DND-41 (cell line): ENCODE measurements at regions not wholly inside any gene's neighbourhood (a gene's known extent, or its start where the extent isn't known, plus 50 kb on each side); places are given as distances from the start of the nearest gene placed in this dataset.

ENCODE experiments used
- ATAC-seq: fragments of 200-7000 bp; cut with Tn5 transposase; 3 replicates; pipeline ENCODE4 v1.9.1; 2021; ENCODE audit warnings: low read depth; ENCODE audit not compliant: insufficient read depth
- DNase-seq: peaks from one replicate; pipeline ENCODE4 v3.0.0-alpha.2; 2020
- H2AFZ ChIP-seq: 2 replicates; pipeline ENCODE4 v1.6.0; 2012; ENCODE audit warnings: low read depth, low read length
- H3K27ac ChIP-seq: 2 replicates; pipeline ENCODE4 v1.5.1; 2012; ENCODE audit warnings: low read length, inconsistent platforms
- H3K27me3 ChIP-seq: fragments of 200-600 bp; sonication (generic); 2 replicates; pipeline ENCODE4 v1.6.0; 2012; ENCODE audit warnings: low read length, mild to moderate bottlenecking, inconsistent platforms; ENCODE audit not compliant: insufficient read depth, poor library complexity
- H3K36me3 ChIP-seq: 2 replicates; pipeline ENCODE4 v1.5.1; 2012; ENCODE audit warnings: low read length, inconsistent platforms; ENCODE audit not compliant: insufficient read depth
- H3K4me1 ChIP-seq: 2 replicates; pipeline ENCODE4 v1.5.1; 2012; ENCODE audit warnings: mild to moderate bottlenecking, low read length; ENCODE audit not compliant: insufficient read depth
- H3K4me2 ChIP-seq: 2 replicates; pipeline ENCODE4 v1.6.0; 2012; ENCODE audit warnings: mild to moderate bottlenecking, moderate library complexity, low read length, inconsistent platforms; ENCODE audit not compliant: insufficient read depth
- H3K4me3 ChIP-seq, 2 experiments: fragments of 200-600 bp in 1 of 2; shearing (Covaris generic) in 1 of 2; 2 replicates each; pipeline ENCODE4 v1.5.1; 2012 to 2016; ENCODE audit warnings: inconsistent platforms in 2 of 2, low read length in 2 of 2, mild to moderate bottlenecking in 2 of 2, low read depth in 1 of 2, moderate library complexity in 1 of 2
- H3K79me2 ChIP-seq: 2 replicates; pipeline ENCODE4 v1.6.0; 2012; ENCODE audit warnings: low read length, inconsistent platforms; ENCODE audit not compliant: insufficient read depth
- H3K9ac ChIP-seq: 2 replicates; pipeline ENCODE4 v1.6.0; 2012; ENCODE audit warnings: low read depth, mild to moderate bottlenecking, inconsistent platforms, low read length, moderate library complexity
- H3K9me3 ChIP-seq: 2 replicates; pipeline ENCODE4 v1.5.1; 2012; ENCODE audit warnings: low read length, moderate library complexity, mild to moderate bottlenecking, inconsistent platforms; ENCODE audit not compliant: insufficient read depth, severe bottlenecking
- H4K20me1 ChIP-seq: 2 replicates; pipeline ENCODE4 v1.6.0; 2012; ENCODE audit warnings: low read length; ENCODE audit not compliant: insufficient read depth
- CTCF ChIP-seq: IDR thresholded peaks from 2 replicates; pipeline ENCODE4 v1.5.1; 2012; ENCODE audit warnings: borderline replicate concordance, low read length, moderate library complexity, mild to moderate bottlenecking; ENCODE audit not compliant: poor library complexity, severe bottlenecking; ENCODE audit errors: extremely low read depth
- EZH2 ChIP-seq: IDR thresholded peaks from 3 replicates; pipeline ENCODE4 v1.6.1; 2012; ENCODE audit warnings: borderline replicate concordance, low read depth, mild to moderate bottlenecking, moderate library complexity, low read length, inconsistent platforms; ENCODE audit not compliant: severe bottlenecking

DNA sequence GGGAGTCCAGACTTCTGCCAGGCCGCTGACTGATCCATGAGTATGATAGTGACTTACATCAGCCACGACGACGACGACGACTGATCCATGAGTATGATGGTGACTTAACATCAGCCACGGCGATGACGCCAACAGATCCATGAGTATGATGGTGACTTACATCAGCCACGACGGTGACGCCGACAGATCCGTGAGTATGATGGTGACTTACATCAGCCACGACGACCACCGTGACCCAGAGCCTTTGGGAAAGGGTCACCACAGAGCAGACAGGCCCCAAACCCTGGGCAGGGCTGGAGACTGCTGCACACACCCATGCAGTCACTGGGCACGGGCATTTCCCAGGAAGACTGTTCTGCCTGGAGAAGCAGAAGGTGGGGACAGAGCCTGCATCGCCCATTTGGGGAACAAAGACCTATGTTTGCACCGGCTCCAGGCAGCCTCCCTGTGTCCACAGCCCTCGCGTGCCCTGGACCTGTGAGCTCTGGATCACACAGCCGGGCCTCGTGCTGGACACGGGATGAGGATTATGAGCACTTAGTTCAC lies 130.9 kb upstream of the SPACA7 start:
- TF ChIP-seq EZH2 (no peak), CTCF (no peak)
- Histone ChIP-seq H3K27me3 (peaks cover 17% of the 10 kb centered on the region), H3K4me3 (no peak overlapping the region), H3K9me3 (no peaks in the 10 kb centered on the region), H4K20me1 (peaks cover 8% of the 10 kb centered on the region; the same call in 1 of the 2 replicates), H3K36me3 (no peaks in the 10 kb centered on the region), H3K4me2 (no peak overlapping the region), H3K79me2 (no peaks in the 10 kb centered on the region), H2AFZ (no peak overlapping the region), H3K9ac (no peak overlapping the region), H3K27ac (no peak overlapping the region), H3K4me1 (no peaks in the 10 kb centered on the region)
- DNase-seq (no peak), ATAC-seq (no peak)

DNA sequence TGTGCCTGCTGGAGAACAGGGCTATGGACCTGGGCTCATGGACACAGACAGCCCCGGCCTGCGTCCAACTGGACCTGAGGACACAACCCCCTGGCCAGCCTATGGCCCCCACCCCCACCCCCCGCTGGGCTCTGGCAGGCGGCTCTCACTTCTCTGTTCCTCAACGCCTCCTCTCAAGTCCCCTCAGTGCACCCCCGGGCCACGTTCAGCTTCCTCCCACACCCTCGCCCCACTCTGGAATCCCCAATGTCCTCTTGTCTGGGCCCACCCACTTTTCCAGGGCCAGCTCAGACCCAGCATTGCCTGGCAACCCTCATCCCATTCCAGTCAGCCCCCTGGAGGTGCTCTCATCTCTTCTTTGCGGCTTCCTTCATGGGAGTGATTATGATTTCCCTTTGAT lies 130.2 kb upstream of the SPACA7 start:
- H3K9me3 ChIP-seq, result no peaks in the 10 kb centered on the region
- no peak for ATAC-seq
- H3K36me3 ChIP-seq, result no peaks in the 10 kb centered on the region
- no peaks in the 10 kb centered on the region for H3K4me1 ChIP-seq
- H3K27me3 ChIP-seq, result peaks cover 17% of the 10 kb centered on the region
- no peak overlapping the region for H3K4me2 ChIP-seq
- no peaks in the 10 kb centered on the region for H3K79me2 ChIP-seq
- H3K4me3 ChIP-seq, result no peak overlapping the region
- no peak overlapping the region for H3K27ac ChIP-seq
- H3K9ac ChIP-seq, result no peak overlapping the region
- TF ChIP-seq EZH2 (no peak), CTCF (no peak)
- H4K20me1 ChIP-seq, result peaks cover 8% of the 10 kb centered on the region; the same call in 1 of the 2 replicates
- no peak overlapping the region for H2AFZ ChIP-seq
- no peak for DNase-seq

GRCh38 chr13:112246731-112247470 lies 129.3 kb upstream of the SPACA7 start:
- no peak overlapping the region for H3K9ac ChIP-seq
- H3K79me2 ChIP-seq, result no peaks in the 10 kb centered on the region
- no peak for ATAC-seq
- H3K36me3 ChIP-seq, result no peaks in the 10 kb centered on the region
- no peak overlapping the region for H3K4me2 ChIP-seq
- H3K4me3 ChIP-seq, result no peak overlapping the region
- TF ChIP-seq EZH2, result no peak
- TF ChIP-seq CTCF, result no peak
- H3K27ac ChIP-seq, result no peak overlapping the region
- H3K9me3 ChIP-seq, result no peaks in the 10 kb centered on the region
- H3K4me1 ChIP-seq, result no peaks in the 10 kb centered on the region
- H3K27me3 ChIP-seq, result peaks cover 16% of the 10 kb centered on the region
- DNase-seq, result no peak
- H4K20me1 ChIP-seq, result peaks cover 8% of the 10 kb centered on the region; the same call in 1 of the 2 replicates
- no peak overlapping the region for H2AFZ ChIP-seq
